DND-41 (cell line): ENCODE measurements at regions not wholly inside any gene's neighbourhood (a gene's known extent, or its start where the extent isn't known, plus 50 kb on each side); places are given as distances from the start of the nearest gene placed in this dataset.

ENCODE experiments used
- ATAC-seq: fragments of 200-7000 bp; cut with Tn5 transposase; 3 replicates; pipeline ENCODE4 v1.9.1; 2021; ENCODE audit warnings: low read depth; ENCODE audit not compliant: insufficient read depth
- DNase-seq: peaks from one replicate; pipeline ENCODE4 v3.0.0-alpha.2; 2020
- H2AFZ ChIP-seq: 2 replicates; pipeline ENCODE4 v1.6.0; 2012; ENCODE audit warnings: low read depth, low read length
- H3K27ac ChIP-seq: 2 replicates; pipeline ENCODE4 v1.5.1; 2012; ENCODE audit warnings: low read length, inconsistent platforms
- H3K27me3 ChIP-seq: fragments of 200-600 bp; sonication (generic); 2 replicates; pipeline ENCODE4 v1.6.0; 2012; ENCODE audit warnings: low read length, mild to moderate bottlenecking, inconsistent platforms; ENCODE audit not compliant: insufficient read depth, poor library complexity
- H3K36me3 ChIP-seq: 2 replicates; pipeline ENCODE4 v1.5.1; 2012; ENCODE audit warnings: low read length, inconsistent platforms; ENCODE audit not compliant: insufficient read depth
- H3K4me1 ChIP-seq: 2 replicates; pipeline ENCODE4 v1.5.1; 2012; ENCODE audit warnings: mild to moderate bottlenecking, low read length; ENCODE audit not compliant: insufficient read depth
- H3K4me2 ChIP-seq: 2 replicates; pipeline ENCODE4 v1.6.0; 2012; ENCODE audit warnings: mild to moderate bottlenecking, moderate library complexity, low read length, inconsistent platforms; ENCODE audit not compliant: insufficient read depth
- H3K4me3 ChIP-seq, 2 experiments: fragments of 200-600 bp in 1 of 2; shearing (Covaris generic) in 1 of 2; 2 replicates each; pipeline ENCODE4 v1.5.1; 2012 to 2016; ENCODE audit warnings: inconsistent platforms in 2 of 2, low read length in 2 of 2, mild to moderate bottlenecking in 2 of 2, low read depth in 1 of 2, moderate library complexity in 1 of 2
- H3K79me2 ChIP-seq: 2 replicates; pipeline ENCODE4 v1.6.0; 2012; ENCODE audit warnings: low read length, inconsistent platforms; ENCODE audit not compliant: insufficient read depth
- H3K9ac ChIP-seq: 2 replicates; pipeline ENCODE4 v1.6.0; 2012; ENCODE audit warnings: low read depth, mild to moderate bottlenecking, inconsistent platforms, low read length, moderate library complexity
- H3K9me3 ChIP-seq: 2 replicates; pipeline ENCODE4 v1.5.1; 2012; ENCODE audit warnings: low read length, moderate library complexity, mild to moderate bottlenecking, inconsistent platforms; ENCODE audit not compliant: insufficient read depth, severe bottlenecking
- H4K20me1 ChIP-seq: 2 replicates; pipeline ENCODE4 v1.6.0; 2012; ENCODE audit warnings: low read length; ENCODE audit not compliant: insufficient read depth
- CTCF ChIP-seq: IDR thresholded peaks from 2 replicates; pipeline ENCODE4 v1.5.1; 2012; ENCODE audit warnings: borderline replicate concordance, low read length, moderate library complexity, mild to moderate bottlenecking; ENCODE audit not compliant: poor library complexity, severe bottlenecking; ENCODE audit errors: extremely low read depth
- EZH2 ChIP-seq: IDR thresholded peaks from 3 replicates; pipeline ENCODE4 v1.6.1; 2012; ENCODE audit warnings: borderline replicate concordance, low read depth, mild to moderate bottlenecking, moderate library complexity, low read length, inconsistent platforms; ENCODE audit not compliant: severe bottlenecking

GRCh38 chr6:80530103-80530502, 423.6 kb downstream of the BCKDHB start:
- Histone ChIP-seq H3K4me3 (no peak overlapping the region), H3K4me1 (no peaks in the 10 kb centered on the region), H3K4me2 (no peak overlapping the region), H2AFZ (no peak overlapping the region), H3K27ac (no peak overlapping the region), H3K9me3 (no peaks in the 10 kb centered on the region), H3K36me3 (no peaks in the 10 kb centered on the region), H3K9ac (no peak overlapping the region), H3K79me2 (no peaks in the 10 kb centered on the region), H4K20me1 (no peaks in the 10 kb centered on the region), H3K27me3 (no peaks in the 10 kb centered on the region)
- DNase-seq (no peak), ATAC-seq (no peak)
- TF ChIP-seq EZH2 (no peak), CTCF (no peak)

- no peak for TF ChIP-seq CTCF
- TF ChIP-seq EZH2 = no peak
- H3K4me2 ChIP-seq = no peak overlapping the region
These were observed 421.6 kb downstream of the BCKDHB start for GRCh38 chr6:80528115-80528514.

GRCh38 chr6:80527552-80528052, 421.1 kb downstream of the BCKDHB start:
- Histone ChIP-seq H4K20me1 (no peaks in the 10 kb centered on the region), H2AFZ (no peak overlapping the region), H3K27me3 (no peaks in the 10 kb centered on the region), H3K27ac (no peak overlapping the region), H3K9me3 (no peaks in the 10 kb centered on the region), H3K9ac (no peak overlapping the region), H3K79me2 (no peaks in the 10 kb centered on the region), H3K4me1 (no peaks in the 10 kb centered on the region), H3K36me3 (no peaks in the 10 kb centered on the region), H3K4me3 (no peak overlapping the region), H3K4me2 (no peak overlapping the region)
- TF ChIP-seq EZH2 (no peak), CTCF (no peak)
- DNase-seq (no peak), ATAC-seq (no peak)

More at GRCh38 chr6:80528115-80528514, 421.6 kb downstream of the BCKDHB start:
- no peaks in the 10 kb centered on the region for H3K79me2 ChIP-seq
- H4K20me1 ChIP-seq = no peaks in the 10 kb centered on the region
- H3K4me3 ChIP-seq = no peak overlapping the region
- H3K36me3 ChIP-seq = no peaks in the 10 kb centered on the region
- H3K4me1 ChIP-seq = no peaks in the 10 kb centered on the region
- no peak for DNase-seq
- ATAC-seq = no peak
- no peak overlapping the region for H3K27ac ChIP-seq
- no peaks in the 10 kb centered on the region for H3K9me3 ChIP-seq
- no peaks in the 10 kb centered on the region for H3K27me3 ChIP-seq
- no peak overlapping the region for H3K9ac ChIP-seq
- H2AFZ ChIP-seq = no peak overlapping the region

GRCh38 chr6:80523531-80523997, 417.1 kb downstream of the BCKDHB start:
- H3K4me3 ChIP-seq = no peak overlapping the region

More at GRCh38 chr6:80523531-80523997, 417.1 kb downstream of the BCKDHB start:
- no peak overlapping the region for H3K9ac ChIP-seq
- H2AFZ ChIP-seq = no peak overlapping the region
- TF ChIP-seq CTCF (no peak), EZH2 (no peak)
- DNase-seq = no peak
- no peaks in the 10 kb centered on the region for H3K4me1 ChIP-seq
- no peak overlapping the region for H3K4me2 ChIP-seq
- no peaks in the 10 kb centered on the region for H4K20me1 ChIP-seq
- no peaks in the 10 kb centered on the region for H3K9me3 ChIP-seq
- H3K27ac ChIP-seq = no peak overlapping the region
- ATAC-seq = no peak
- no peaks in the 10 kb centered on the region for H3K36me3 ChIP-seq
- H3K27me3 ChIP-seq = no peaks in the 10 kb centered on the region
- H3K79me2 ChIP-seq = no peaks in the 10 kb centered on the region
